HS-5 (cell line): ENCODE measurements at regions not wholly inside any gene's neighbourhood (a gene's known extent, or its start where the extent isn't known, plus 50 kb on each side); places are given as distances from the start of the nearest gene placed in this dataset.

Source experiments
- DNase-seq: peaks from one replicate; pipeline ENCODE4 v3.0.0-alpha.2; 2012; ENCODE audit warnings: low read depth

DNA sequence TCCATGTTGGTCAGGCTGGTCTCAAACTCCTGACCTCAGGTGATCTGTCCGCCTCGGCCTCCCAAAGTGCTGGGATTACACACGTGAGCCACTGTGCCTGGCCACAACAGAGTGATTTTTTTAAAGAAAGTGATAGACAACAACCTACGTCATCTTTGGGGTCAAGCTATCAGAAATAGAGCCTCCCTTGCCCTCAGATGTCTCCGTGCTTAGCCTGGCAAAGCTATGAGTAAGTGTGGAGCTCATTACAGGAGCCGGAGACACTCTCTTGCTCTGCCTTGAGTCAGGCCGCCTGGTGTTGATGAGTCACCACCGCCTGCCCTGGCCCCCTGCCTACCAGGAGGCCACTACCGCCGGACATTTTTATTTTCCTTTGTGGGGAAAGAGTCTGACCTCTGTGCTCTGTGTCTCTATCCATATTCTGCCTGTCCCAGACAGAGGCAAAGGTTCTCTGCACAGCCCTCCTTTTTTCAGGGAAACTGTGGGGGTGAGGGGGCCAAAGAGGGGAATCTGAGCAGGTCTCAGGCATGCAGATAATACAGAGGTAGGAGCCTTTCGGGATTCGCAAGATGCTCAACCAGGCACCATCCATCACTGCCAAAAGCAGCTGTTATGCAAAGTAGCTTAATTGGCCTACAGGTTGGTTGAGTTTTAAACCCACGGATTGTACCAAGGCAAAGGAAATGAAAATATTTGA is 123.7 kb upstream of the CPEB4 start:
- DNase-seq, result peak; percentile 88

DNA sequence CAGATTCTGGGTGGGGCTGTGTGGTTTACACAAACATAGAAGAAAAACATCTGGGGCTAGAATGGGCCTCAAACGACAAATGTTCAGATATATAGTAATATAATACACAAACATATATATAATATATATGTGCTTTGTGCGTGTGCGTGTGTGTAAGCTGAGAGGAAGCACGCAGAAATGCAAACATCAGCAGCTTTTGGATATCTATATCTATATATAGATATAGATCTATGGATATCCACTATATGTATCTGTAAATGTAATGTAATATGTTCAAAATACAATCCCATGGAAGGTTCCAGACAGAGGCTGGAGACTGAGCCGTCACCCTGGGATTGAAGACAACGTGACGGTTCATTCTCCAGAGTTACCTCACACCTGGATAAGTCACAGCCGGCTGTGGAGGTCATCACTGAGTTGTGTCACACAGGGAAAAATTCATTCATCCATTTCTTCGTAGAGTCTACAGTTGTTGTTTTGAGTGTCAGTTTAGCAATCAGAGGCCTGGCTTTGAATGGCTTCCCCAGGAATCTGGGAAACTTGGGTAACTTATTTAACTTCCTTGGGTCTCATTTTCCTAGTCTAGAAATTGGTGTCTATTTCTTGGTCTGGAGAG is 123.0 kb upstream of the CPEB4 start:
- DNase-seq, result no peak

DNA sequence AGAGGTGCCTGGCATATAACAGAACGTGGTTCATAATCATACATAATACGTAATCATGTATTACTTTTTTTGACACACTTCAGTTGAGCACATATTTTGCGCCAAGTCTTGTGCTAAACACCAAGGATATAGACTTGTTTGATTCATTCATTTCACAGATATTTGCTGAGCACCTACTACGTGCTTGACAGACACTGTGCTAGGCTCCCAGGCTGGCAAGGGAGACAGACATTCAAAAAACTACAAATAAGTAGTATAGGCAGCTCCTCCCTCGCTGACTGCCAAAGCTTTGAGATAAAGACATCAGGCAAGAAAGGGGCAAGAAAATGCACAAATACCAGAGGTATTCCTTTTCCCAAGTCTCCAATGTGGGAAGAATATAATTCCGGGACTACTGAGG is 122.5 kb upstream of the CPEB4 start:
- DNase-seq, result no peak

DNA sequence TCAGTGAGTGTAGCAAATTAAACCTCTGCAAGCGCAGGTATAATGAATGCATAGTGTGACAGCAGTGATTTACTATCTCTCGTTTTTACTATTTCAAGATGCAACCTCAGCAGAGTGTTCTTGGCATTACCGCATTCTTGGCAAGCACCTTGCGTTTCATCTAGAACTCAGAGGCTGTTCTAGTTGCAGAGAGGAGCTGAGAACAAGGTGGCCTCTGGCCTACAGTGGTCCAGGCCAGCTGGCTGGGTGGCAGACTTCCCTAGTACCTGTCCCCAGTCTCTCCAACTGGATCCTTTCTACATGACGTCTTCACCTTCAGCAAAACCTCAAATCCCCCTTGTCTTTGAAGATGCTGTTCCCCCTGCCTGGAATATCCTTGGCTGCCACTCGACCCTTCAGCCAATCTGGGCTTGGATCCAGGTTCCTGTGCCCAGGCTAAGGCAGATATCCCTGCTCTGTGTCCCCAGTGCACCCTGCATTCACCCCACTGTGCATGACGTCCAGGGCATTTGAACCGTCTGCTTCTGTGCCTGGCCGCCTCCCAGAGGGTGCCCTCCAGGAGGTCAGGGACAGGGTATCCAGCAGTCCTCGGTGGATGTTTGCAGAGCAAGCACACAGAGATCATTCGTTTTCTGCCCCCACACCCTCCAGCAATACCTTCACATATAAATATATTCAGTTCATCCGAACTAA is 120.4 kb upstream of the CPEB4 start:
- no peak for DNase-seq

DNA sequence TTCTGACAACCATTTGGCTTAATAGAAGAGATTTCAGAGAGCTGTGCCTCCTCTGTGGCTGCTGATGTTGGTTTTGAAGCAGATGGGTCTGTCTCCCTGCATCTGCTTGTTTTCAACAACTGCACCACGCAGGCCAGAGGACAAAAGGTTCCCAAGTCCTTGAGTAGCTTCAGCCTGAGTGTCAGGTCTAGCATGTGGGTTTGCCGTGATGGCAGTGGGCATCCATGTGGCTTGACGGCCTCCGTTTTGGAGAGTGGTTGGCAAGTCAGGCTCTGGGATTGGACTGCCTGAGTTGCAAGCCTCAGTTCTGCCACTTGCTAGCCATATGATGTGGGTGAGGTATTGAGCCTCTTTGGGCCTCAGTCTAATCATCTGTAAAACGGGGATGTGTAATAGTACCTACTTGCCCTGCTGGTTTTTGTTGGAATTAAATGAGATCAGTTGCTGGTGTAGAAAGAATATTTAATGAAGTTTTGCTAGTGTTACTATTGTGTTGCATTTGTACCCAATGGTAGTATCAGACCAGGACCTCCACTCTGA is 119.8 kb upstream of the CPEB4 start:
- DNase-seq, result no peak

DNA sequence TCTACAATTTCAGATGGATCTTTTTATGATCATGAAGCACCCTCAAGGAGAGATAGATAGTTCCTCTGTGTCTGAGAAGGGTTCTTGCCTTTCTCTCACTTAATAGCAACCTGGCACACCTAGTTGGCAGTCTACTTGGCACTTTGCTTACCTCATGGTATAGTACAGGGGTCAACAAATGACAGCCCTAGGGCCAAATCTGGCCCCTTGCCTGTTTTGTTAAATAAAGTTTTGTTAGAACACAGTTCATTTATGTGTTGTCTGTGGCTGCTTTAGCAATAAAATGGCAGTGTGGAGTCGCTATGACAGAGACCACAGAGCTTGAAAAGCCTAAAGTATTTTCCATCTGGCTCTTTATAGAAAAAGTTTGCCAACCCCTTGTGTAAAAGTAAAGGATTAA is 119.3 kb upstream of the CPEB4 start:
- no peak for DNase-seq

DNA sequence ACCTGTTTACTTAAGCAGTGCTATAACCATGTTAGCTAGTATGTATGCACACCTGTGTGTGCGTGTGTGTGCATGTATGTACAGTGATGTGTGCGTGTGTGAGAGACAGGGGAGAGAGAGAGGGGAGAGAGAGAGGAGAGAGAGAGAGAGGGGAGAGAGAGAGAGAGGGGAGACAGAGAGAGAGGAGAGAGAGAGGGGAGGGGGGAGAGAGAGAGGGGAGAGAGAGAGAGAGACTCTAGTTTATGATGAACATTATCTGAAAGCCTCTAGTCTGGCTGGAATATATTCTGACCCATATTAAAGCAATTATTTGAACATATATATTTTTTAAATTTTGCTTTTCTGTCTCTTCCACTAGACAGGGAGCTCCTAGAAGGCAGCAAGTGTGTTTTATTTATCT is 117.5 kb upstream of the CPEB4 start:
- DNase-seq, result no peak

DNA sequence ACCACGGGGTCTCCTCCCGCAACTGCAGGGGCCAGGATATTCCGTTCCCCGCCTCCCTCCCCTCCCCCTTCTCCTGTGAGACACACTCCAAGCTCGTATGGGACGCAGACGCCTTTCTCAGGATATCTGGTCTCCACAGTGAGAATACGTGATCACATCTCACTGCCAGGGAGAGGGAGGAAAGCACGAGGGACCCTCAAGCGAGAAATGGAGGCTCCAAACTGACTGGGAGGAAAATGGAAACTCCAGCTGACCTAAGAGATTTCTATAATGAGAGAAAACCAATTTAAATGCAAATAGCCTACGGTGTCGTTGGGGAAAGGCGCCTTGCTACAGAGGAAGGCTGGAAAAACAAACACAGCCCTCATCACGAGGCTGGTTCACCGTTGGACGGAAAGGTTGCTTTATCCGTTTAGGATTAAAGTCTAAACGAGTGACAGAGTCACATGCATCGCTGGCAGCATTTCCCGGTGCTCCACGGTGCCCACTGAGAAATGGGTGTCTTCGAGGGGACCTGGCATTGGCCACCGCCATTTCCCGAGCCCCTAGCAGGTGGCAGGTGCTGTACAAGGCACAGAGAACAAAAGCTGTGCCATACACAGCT is 116.9 kb upstream of the CPEB4 start:
- no peak for DNase-seq

DNA sequence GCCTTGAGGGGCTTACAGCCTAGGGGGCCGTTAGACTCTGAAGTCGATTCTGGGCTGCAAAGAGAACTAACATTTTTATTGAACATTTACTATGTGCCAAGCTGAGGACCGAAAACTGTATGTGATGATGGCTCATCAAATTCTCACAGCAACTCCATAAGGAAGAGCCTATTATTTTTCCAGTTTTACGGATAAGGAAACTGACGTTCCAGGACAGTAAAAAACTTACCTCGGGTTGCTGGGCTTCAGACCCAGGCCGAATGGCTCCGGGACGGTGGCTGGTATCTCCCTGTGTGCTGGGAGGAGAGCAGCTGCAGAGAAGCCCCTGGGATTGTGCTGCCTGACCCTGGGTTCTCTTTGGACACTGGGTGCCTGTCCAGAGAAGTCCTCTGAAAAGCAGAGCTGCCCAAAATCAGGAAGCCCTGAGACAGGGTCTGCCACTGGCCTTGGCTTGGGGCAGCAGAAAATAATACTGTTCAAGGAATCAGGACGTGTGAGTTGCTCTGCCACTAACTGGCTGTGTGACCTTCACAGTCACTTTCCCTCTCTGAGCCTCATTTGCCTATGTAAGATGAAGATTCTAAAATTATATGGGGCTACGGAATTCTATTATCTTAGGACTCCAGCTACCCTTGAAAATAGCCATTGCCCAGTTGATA is 116.3 kb upstream of the CPEB4 start:
- no peak for DNase-seq

DNA sequence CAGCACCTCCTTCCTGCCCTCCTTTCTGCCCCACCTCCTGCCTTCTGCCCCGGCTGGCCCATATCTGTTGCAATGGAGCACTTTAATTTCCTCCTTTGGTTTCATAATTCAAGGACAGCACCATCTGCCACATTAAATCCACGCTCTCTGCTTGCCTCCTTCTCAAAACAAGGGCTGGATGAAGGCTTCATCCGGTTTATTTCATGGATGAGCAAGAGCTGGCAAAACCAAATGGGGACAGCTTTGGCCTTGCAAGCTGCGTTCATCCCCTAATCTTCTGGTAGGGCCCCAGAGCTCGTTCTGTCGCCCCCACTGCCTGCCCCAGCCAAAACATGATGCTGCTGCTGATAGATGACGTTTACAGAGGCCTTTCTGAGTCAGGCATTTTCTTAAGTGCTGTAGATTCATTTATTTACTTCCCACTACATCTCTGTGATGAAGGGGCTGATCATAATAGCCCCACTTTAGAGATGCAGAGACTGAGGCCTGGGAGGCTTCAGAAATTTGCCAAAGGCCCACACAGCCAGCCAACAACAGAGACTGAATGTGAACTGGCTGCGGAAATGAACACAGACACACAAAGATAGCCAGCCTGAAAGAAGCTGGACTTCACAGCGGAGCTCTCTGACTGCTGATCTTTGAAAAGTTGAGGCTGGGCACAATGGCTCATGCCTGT is 115.6 kb upstream of the CPEB4 start:
- no peak for DNase-seq

DNA sequence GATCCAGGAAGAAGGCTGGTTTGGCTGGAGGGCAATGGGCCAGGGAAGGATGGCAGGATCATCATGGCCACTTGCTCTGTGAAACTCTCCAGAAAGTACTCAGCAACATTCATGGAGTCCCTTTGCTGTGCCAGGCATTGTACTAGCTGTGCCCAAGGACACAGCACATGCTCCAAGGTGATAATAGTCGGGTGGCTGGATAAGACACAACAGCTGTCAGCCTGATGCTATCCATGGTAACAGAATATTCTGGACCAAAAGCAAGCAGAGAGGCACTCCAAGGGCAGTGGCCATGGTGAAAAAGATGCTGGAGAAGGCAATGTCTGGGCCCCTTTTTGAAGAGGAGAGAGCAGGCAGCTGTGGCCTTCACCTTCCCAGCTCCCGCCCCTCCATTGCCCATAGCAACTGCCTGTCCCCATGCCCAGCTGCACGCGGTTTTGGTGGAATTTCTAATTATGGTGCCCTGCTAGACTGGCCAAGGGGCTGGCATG is 113.8 kb upstream of the CPEB4 start:
- DNase-seq, result no peak

DNA sequence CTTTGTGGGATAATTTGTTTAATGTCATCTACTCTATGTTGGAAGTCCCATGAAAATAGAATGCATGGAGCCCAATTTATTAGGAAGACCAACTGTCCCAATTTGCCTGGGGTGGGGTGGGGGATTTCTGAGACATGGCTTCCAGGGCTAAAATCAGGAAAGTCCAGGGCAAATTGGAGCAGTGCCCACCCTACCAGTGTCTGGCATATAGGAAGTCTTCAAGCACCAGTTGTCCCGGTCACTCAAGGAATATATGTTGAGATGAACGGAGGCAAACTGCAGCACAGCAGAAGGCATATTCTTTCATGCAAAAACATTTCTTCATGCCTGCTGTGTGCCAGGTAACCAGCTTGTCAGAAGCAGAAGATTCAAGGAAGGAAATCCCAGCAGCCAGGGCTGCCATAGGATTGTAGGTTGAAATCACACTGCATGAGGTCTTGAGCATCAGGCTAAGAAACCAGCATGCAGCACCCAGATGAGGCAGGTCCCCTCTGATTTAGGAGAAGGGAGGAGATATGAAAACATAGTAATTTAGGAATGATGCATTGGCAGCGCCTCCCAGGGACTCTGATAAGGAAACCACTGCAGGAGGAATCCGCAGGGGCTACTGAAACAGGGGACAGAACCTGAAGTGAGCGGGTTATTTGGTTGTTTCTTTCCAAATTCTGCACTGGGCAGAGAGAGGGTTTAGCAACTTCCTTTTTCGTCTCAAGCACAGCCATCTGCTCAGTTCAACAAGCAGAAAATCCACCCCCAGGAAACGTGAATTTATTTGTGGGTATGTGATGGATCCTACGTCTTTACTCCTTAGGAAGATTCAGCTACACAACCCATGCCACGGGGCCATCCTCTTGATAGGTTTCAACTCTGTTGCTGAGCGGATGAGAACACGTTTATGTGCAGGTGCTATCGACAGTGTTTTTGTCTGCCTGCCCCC is 112.6 kb upstream of the CPEB4 start:
- DNase-seq, result no peak

DNA sequence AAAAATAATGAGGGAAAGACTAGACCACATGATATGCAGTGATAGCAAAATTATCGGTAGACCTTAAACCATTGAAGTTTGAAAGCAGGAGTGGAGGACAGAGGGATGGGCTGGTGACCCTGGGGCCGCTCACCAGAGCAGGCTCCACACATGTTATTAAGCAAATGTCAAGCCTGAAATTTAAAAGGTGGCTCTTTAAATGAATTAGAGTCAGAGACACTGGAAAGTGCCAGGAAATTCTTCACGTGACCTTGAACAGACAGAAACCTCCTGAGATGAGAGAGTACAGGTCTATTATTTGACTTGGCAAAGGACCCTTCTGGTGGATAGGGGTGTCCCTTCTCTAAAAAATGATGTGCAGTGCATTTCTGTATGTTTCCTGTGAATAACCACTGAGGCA is 111.0 kb upstream of the CPEB4 start:
- DNase-seq, result no peak

DNA sequence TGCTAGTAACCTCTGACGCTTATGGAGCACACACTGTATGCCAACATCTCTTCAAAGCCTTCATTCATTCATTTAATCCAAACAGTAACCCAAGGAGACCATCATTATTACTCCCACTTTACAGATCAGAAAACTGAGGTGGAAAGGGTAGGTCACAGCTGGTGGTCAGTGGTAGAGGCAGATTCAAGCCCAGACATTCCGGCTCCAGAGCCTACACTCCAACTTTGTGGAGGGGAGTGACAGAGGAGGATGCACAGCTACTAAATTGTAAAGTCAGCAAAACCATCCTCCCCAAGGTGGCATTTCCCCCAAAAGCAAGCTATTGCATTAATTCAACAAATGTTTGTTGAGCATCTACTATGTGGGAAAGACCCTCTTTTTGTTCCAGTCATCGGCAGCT is 110.5 kb upstream of the CPEB4 start:
- no peak for DNase-seq

DNA sequence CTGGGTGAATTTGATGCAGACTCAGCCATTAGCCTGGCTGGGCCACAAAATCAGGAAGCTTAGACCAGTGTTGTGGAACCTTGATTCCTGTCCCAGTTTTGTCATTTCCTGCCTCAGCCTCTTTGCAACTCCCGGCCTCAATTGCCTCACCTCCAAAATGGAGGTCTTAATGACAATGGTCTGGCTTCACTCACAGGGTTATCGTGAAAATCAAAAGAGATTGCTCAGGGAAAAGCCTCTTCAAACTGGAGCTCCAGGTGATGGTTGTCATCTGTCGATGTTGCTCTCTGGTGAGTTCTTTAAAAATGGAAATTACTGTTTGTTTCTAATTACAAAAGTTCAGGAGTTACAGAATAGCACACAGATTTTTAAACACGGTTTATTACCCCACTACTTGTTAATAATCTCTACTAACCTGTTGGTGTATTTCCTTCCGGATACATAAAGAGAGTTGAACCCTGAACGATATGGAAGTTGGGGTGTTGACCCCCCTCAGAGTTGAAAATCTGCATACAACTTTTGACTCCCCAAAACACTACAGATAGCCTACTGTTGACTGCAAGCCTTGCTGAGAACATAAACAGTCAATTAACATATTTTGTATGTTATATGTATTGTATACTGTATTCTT is 109.9 kb upstream of the CPEB4 start:
- no peak for DNase-seq

DNA sequence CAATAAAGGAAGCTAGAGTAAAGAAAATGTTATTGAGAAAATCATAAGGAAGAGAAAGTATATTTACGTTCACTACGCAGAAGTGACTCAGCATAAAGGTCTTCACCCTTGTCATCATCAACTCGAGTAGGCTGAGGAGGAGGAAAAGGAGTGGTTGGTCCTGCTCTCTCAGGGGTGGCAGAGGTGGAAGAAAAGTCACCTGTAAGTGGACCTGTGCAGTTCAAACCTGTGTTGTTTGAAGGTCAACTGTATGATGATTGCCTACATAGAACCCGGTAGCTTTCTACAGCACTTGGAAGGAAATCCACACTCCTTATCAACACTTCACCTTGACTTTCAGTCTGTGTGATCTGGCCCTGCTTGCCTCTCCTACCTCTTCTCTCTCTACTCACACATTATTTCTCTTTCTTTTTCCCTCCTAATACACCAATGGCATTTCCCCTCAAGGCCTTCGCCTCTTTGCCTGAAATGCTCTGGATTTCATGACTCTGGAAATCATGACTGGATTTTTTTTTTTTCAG is 109.3 kb upstream of the CPEB4 start:
- DNase-seq, result no peak

DNA sequence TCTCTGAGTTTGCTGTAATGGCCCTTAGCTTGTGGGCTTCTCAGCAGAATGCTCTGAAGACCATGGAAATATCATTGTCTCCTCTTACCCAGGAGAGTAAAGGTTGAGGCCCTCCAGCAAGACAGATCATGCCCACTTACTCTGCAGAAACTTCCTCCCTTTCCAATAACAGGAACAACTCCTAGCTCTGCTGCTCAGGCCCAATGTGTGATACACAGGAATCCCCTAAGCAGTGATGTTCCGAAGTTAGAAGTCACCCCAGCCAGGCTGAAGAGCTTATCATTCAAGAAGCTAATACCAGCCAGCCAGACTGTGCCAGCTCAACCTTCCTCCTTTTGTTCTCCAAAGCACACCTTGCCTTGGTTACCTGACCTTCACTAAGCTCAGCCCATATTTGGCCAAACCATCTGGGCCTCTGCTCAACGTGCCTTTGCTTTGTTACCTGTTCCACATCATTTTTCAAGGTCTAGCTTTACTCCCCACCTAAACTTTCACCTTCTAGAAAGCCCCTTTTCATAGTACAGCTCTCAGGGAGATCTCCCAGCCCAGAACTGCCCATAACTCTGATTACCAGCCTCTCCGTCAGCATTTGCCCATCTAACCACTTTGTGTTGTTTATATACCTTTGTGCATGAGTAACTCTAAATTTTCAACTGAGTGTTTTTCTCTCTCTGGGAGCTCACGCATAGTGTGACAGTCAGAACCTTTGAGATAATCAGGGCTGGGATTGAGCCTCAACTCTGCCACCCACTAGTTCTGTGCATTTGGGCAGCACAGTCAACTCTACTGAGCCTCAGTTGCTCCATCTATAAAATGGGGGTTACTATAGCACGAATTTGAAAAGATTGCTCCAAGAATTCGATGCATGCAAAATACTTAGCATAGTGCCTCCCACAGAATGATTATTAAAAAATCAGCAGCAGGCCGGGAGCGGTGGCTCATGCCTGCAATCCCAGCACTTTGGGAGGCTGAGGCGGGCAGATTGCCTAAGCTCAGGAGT is 107.6 kb upstream of the CPEB4 start:
- no peak for DNase-seq

DNA sequence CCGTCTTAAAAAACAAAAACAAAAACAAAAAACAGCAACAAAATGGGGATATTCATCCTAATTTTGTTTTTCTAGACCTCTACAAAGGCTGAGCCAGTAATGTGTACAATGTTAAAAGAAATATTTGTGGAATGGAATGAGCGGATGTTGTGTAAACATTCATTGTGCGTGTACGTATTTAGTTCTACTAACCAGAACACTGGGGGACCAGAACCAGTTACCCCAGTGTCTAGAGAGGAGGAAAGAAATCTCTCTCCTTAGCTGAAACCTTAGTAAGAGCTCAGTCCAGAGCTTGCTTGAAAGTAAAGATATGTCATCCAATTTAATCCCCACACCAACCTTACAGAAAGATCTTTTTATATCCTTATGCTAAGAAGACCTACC is 106.7 kb upstream of the CPEB4 start:
- DNase-seq, result no peak
